HG03103 (cell line): ENCODE measurements at regions not wholly inside any gene's neighbourhood (a gene's known extent, or its start where the extent isn't known, plus 50 kb on each side); places are given as distances from the start of the nearest gene placed in this dataset.

Source experiments
- ATAC-seq: cut with Tn5 transposase; IDR thresholded peaks from one replicate; pipeline ENCODE4 v1.9.1; 2021; ENCODE audit warnings: low read depth; ENCODE audit not compliant: unreplicated experiment

GRCh38 chr4:156193800-156194199 lies 240.1 kb upstream of the CTSO start:
- no peak for ATAC-seq

GRCh38 chr4:156193106-156193505 lies 239.4 kb upstream of the CTSO start:
- no peak for ATAC-seq

GRCh38 chr4:156192033-156192432 lies 238.4 kb upstream of the CTSO start:
- ATAC-seq = no peak

GRCh38 chr4:156191044-156191781 lies 237.5 kb upstream of the CTSO start:
- ATAC-seq = no peak

- no peak for ATAC-seq
Observed at GRCh38 chr4:156190615-156191014, 236.9 kb upstream of the CTSO start.

- no peak for ATAC-seq
Observed at GRCh38 chr4:156188596-156188995, 234.9 kb upstream of the CTSO start.

GRCh38 chr4:156186111-156186510 lies 232.4 kb upstream of the CTSO start:
- no peak for ATAC-seq

GRCh38 chr4:156185514-156186055 lies 231.9 kb upstream of the CTSO start:
- no peak for ATAC-seq

GRCh38 chr4:156182269-156182668 lies 228.6 kb upstream of the CTSO start:
- ATAC-seq = no peak

GRCh38 chr4:156177941-156178340 lies 224.3 kb upstream of the CTSO start:
- ATAC-seq = no peak

GRCh38 chr4:156176896-156177295 lies 223.2 kb upstream of the CTSO start:
- ATAC-seq = no peak

GRCh38 chr4:156173937-156174336 lies 220.3 kb upstream of the CTSO start:
- no peak for ATAC-seq

GRCh38 chr4:156173486-156173885 lies 219.8 kb upstream of the CTSO start:
- ATAC-seq = no peak

GRCh38 chr4:156169861-156170260 lies 216.2 kb upstream of the CTSO start:
- ATAC-seq = no peak

GRCh38 chr4:156169011-156169410 lies 215.3 kb upstream of the CTSO start:
- ATAC-seq = peak; percentile 62

GRCh38 chr4:156168288-156168687 lies 214.6 kb upstream of the CTSO start:
- no peak for ATAC-seq

- ATAC-seq = peak; percentile 93
Observed at GRCh38 chr4:156158747-156159146, 205.1 kb upstream of the CTSO start.

- ATAC-seq = no peak
Observed at GRCh38 chr4:156154978-156155377, 201.3 kb upstream of the CTSO start.

GRCh38 chr4:156146571-156146970 lies 192.9 kb upstream of the CTSO start:
- no peak for ATAC-seq

- no peak for ATAC-seq
Observed at GRCh38 chr4:156144961-156145360, 191.3 kb upstream of the CTSO start.

- no peak for ATAC-seq
Observed at GRCh38 chr4:156138781-156139280, 185.2 kb upstream of the CTSO start.
